RPMI7951 (cell line): ENCODE measurements at regions not wholly inside any gene's neighbourhood (a gene's known extent, or its start where the extent isn't known, plus 50 kb on each side); places are given as distances from the start of the nearest gene placed in this dataset.
"Not testable (repeated sequence)": the region's sequence is repeated elsewhere in the genome, so short reads cannot be mapped to it uniquely, and the experiment has no call there.

Experiments used
- DNase-seq: peaks from one replicate; pipeline ENCODE4 v3.0.0-alpha.2; 2012; ENCODE audit warnings: low read depth

DNA sequence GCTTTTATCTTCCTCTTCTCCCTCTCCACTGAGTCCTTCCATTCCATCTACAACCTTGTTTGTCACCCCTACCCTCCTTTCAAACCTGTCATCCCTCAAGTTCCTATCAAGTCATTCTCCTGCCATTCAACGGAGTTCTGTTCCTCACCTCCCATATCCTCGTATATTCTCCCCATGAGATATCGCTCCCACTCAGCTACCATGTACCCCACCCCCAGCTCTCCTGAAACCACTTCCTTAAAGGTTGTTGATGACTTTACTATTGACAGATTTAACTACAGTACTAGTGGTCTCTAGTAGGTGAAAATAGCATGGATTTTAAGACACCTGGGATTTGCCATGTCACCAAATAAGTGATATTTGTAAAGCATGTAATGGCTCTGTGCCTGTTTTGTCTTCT lies 107.4 kb upstream of the BARHL2 start:
- DNase-seq: no peak

DNA sequence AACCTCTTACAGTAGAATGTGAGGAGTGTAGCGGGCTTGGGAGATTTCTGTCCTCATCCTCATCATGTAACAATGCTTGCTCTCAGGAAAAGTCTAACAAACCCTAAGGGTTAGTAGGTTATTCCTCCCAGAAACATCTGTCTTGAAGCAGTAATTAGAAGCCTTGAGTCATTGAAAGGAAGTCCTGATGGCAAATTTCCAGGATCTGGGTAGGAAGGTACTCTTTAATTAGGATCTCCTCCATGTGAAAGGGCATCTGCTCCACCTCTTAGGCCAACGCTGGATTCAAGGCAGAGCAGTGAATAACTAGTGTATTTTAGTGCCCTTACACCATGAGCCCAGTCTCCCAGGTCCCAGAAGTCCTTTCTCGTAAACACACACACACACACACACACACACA lies 106.6 kb upstream of the BARHL2 start:
- DNase-seq: peak; percentile 56

DNA sequence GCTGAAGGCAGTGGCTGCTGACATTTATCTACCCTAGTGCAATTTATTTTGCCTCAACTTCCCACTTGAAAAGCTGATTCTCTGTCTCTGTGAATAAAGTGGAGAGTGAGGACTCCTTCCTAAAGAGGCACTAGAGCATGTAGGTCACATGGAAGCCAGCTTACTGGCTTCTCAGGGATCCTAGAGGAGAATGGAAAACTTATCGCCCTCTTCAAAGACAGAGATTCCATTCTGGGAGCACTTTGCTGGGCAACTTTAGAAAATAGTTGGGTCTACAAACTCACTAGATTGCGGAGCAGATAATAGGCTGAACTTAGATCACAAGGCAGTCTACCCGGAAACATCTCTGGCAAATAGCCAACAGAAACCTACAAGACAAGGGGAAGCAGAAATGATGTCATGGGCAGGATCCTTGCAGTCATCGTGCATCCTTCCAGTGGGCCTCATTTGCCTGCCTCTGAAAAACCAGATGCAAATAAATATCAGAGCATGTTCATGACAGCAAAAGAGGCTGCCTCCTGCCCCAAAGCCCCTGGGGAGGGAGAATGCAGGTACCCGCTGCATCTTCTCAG lies 104.8 kb upstream of the BARHL2 start:
- peak; percentile 51 for DNase-seq

DNA sequence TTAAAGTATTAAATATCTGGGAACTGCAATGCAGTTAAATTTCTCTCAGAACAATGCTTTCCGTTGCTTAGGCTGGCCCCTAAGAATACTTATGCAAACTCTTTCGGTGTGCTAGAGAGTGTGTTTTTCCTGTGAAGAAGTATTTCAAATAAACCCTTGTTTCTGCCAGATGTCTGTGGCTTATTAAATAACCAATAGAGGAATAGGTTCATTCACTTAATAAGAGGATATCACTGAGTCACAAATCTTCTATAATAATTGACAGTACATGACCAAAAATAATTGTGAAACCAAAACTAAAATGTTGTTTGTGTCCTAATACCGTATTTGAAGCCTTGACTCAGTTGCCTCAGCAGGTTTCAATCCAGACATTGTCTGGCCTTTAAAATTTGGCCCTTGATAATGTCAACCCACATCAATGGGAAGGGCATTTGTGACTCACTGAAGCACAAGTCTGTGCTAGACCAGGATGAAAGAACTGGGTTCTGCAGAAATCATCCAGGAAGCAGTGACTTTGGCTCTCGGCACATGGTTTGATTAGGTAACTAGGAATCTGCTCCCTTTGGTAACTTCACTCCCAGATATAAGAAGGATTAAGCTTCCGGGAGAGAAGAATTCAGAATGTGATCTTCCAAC lies 104.2 kb upstream of the BARHL2 start:
- DNase-seq: peak; percentile 86

DNA sequence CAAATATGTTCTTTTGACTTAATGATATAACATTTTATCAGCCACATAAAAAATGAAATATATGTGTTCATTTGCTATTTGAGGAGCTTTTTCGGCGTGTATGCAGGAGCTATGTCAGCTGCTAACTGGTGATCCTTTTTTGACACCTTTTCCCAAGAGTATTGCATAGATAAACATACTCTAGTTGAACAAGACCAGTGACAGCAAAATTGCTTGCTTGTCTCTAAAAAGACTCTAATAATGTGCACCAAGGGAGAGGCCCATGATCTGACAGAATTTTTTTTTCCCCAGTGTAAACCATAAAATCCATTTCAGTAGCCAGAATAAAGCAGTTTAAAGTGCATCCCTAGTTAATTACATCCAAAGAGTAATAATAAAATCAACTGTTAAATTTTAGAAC lies 103.6 kb upstream of the BARHL2 start:
- no peak for DNase-seq

DNA sequence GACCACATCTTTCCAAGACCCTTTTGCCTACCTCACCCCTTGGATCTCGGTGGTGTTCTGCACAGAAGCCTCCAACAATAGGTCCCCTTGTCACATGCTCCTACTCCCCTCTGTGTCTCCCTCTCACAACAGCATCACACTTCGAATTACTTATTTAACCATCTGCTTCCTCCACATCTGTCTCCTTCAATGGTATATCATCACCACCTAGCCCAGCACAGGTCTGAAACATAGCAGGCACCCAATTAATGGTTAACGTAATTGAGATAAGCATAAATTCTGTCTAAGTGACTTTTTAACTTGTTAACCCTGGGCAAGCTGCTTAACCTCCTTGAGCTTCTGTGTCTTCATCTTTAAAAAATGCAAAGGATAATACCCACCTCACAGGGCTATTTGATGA lies 100.3 kb upstream of the BARHL2 start:
- DNase-seq: no peak

DNA sequence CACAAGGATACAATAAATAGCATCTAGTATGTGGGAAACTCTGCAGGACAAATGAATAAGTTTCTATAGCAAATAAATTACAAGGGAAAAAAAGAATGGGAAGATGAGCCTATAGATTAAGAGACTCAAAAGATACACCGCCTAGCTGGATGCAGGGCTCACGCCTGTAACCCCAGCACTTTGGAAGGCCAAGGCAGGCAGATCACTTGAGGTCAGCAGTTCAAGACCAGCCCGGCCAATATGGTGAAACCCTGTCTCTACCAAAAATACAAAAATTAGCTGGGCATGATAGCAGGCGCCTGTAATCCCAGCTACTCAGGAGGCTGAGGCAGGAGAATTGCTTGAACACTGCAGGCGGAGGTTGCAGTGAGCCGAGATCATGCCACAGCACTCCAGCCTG lies 95.1 kb upstream of the BARHL2 start:
- not testable (repeated sequence) for DNase-seq

DNA sequence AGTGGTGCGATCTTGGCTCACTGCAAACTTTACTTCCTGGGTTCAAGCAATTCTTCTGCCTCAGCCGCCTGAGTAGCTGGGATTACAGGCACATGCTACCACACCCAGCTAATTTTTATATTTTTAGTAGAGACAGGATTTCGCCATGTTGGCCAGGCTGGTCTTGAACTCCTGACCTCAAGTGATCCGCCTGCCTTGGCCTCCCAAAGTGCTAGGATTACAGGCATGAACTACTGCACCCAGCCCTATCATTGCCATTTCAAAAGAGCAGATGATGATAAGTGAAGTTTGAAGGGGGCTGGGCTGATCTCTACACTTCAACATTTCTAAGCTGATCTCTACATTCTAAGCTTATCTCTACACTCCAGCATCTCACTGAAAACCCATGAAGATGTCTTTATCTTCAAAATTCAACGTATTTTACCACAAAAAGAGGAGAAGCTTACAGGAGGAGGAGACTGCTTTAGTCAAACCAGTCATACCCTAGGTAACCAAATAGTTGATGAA lies 94.4 kb upstream of the BARHL2 start:
- DNase-seq: not testable (repeated sequence)

DNA sequence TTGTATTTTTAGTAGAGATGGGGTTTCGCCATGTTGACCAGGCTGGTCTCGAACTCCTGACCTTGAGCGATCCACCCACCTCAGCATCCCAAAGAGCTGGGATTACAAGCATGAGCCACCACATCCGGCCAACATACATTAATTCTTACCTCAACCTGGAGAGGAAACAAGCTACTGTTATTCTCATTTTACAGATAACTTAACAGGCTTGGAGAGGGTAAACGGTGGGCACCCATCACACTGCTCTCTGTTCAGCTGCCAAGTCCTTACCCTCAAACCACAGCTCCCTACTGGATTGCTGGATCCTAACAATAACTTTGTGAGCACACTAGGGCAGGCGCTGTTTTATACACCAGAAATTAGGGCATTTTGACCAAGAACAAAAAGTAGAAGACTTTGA lies 93.6 kb upstream of the BARHL2 start:
- no peak for DNase-seq

DNA sequence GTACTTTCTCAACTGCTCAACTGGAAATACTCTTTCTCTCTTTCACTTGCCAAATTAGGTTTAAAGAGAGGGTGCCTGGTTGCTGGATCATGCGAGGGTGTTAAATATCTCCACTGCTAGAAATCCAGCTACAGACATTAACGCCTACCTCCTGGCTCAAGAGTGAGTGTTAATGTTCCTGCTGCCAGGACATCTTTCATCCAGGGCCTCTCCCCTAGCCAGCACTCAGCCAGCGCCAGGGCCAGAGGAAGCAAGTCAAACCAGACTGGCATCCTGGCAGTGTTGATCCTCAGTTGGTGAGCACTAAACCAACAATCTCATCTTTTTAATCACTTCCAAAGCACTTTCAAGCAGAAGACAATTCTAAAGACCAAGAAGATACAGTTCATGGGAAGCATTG lies 92.9 kb upstream of the BARHL2 start:
- DNase-seq: no peak

DNA sequence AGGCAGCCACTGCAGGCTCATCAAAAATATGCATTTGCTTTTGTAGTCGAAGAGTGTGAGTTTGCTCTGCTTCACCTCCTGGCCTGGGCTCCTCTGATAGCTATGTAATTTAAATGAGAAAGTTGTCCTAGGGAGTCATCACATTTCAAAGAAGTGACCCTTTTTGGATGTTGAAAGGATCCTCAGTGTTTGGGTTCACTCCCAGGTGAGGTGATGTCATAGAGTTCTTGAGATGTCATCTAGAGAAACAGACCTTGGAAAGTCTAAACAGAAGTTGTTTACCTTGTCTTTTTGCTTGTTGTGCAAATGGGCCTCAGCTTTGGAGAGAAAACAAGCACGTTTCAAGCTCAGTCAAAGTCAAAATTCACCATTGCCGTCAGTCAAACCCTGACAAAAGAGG lies 92.0 kb upstream of the BARHL2 start:
- no peak for DNase-seq

DNA sequence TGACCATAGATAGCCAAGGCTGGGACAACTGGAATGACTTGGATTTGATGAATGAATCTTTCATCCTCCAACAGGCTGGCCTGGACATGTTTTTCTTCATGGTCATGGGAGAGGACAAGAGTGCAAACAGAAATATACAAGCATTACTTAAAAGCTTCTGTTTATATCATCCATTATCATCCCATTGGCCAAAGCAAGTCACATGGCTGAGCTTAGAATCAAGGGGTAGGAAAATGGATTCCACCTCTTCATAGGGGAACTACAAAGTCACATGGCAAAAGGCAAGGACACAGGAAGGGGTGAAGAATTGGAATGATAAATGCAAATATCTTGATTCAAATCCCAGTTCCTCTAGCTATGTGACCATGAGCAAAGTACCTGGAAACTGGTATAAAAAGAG lies 90.2 kb upstream of the BARHL2 start:
- DNase-seq: no peak

DNA sequence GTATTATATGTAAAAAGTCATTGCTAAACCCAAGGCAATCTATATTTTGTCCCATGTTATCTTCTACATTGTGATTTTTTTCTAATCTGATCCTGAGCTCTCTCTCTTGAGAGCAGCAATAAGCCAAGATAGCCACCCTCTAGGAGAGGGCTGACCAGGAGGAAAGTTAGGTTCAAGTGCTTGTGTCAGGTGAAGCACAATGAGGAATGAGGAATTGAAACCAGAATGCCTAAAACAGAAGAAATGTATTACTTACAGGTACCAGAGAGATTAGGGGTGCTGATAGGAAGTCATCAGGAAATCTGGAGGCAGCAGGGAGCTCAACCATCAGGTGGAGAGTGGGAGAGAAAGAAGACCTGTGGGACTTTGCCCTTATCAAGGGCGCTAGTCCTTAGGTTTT lies 85.5 kb upstream of the BARHL2 start:
- DNase-seq: no peak

DNA sequence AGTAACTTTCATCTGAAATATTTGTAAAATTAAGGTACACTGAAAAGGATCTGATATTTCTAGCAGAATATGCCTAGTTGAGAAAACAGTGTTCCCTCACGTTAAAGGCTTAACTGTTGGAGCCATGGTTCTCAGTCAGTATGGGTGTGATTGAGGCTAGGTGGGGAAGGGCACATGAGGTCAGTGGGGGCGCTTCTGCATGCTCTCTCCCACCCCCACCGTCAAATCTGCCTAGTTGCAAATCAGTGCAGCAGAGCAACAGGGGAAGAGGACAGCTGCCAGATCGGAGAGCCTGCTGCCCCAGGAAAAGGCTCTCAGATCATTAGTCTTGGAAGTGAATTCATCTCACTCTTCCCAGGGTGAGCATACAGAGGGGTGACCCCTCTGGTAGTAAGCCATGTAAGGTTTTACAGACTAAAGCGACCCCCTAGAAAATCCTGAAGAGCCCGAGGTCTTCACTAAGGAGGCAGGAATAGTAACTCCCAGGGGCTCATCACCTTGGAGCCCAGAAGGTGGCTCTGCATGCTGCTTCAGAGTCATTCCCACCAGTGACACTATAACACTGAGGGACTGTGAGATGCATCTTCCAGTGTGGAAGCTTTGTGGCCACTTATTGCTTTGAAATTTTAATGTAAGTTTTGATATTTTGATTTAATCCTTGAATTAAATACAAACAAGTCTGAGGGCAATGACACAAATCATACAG lies 83.1 kb upstream of the BARHL2 start:
- DNase-seq: no peak

DNA sequence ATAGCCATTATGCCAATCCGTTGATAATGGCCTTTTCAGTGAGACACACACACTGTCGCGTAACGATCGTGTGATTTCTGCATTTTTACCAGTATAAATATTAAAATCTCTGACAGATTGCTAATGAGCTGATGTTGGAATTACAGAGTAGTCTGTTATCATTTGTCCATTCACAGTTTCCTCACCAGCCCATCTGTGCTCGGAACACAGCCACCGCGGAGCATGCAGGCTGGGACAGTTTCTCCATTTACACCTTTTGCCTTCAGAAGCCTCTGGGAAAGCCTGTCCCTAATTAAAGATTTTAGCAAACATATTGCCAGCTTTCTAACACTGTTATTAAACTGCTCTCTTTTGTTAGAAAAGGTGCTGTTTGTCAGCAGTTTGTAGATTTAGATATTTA lies 82.2 kb upstream of the BARHL2 start:
- DNase-seq: no peak

DNA sequence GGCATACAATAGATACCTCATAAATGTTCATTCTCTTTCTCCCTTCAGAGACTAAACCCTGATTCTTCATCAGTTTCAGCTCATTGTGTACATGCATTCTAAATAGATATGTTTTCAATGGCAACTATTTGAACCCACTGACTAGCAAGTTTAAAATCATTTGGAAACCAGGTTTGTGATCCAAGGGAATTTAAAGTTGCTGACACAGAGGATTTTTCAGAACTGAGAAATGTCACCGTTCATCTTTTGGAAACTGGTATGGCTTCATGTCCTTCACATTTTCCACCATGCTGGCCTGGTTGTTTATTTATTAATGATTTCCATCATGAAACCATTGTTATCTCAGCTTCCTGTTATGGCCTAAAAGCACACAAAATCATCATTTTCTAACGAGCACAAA lies 81.8 kb upstream of the BARHL2 start:
- DNase-seq: no peak

DNA sequence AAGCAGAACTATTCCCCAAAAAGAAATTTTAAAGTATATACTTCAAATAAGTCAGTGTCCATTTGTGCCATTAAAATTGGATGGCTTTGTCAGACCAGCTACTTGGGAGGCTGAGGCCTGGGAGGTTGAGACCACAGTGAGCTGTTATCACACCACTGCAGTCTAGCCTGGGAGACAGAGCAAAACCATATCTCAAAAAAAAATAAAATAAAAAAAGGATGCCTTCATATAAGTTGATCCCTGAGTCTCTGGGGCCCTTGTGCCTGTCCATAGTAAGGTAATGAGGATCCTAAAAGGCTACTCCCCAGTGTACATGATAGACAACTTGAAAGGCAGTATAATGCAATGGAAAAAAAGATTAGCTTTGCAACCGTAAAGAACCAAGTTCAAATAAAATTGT lies 81.2 kb upstream of the BARHL2 start:
- no peak for DNase-seq

DNA sequence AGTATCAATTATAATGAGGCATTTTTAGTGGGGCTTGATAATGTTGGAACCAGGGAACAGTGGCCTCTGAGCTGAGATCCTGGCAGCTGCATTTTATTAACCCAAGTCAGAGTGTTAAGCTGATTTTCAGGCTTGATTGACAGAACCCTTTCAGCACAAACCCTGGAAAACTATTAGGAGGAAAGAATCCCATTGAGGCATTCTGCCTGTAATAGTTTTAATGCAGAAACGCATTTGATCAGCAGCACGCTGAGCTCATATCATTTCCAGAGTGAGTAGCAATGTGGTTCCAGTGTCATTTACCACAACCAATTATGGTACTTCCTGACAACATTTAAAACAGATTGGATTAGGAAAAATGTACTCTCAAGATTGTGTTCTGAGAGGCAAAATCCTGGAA lies 78.3 kb upstream of the BARHL2 start:
- no peak for DNase-seq

DNA sequence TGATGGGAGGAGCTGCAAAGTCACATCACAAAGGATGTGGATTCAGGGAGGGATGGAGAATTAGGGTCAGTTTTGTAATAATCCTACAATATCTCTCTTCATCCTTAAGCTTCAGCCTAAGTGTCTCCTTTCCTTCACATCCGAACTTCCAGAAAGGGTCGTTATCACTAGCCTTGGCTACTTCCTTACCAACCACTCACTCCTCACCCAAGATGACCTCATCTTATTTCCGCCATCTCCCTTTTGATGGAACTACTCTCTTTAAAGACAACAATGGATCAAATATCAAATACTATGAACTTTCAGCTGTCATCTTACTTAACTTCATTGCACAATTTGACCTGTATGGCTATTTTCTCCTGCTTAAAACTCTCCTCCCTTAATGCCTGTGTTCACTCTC lies 69.6 kb upstream of the BARHL2 start:
- no peak for DNase-seq

DNA sequence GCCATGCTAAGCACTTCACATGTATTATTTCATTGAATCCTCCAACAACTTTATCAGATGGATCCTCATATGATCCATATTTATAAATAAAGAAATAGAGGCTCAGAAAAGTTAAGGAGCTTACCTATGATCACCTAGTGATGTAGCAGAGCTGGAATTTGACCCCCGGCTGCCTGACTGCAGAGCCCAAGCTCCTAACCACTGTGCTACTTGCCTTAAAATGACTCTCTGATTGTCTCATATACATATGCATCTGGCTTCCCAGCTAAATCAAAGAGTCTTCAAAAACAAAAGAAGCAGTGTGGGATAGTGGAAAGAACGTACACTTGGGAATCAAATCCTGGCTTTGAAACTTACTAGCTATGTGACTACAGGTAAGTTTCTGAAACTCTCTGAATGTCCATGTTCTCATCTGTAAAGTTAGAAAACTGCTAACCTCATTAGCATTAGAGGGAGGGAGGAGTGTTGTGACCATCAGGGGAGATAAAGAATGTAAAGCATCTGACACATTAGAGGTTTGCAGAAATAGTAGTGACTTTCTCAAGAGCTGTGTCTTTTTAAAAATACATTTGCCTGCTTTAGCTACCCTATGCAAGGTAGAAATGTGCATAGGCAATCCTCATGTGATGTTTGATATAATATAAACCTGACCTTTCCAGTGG lies 67.2 kb upstream of the BARHL2 start:
- no peak for DNase-seq

DNA sequence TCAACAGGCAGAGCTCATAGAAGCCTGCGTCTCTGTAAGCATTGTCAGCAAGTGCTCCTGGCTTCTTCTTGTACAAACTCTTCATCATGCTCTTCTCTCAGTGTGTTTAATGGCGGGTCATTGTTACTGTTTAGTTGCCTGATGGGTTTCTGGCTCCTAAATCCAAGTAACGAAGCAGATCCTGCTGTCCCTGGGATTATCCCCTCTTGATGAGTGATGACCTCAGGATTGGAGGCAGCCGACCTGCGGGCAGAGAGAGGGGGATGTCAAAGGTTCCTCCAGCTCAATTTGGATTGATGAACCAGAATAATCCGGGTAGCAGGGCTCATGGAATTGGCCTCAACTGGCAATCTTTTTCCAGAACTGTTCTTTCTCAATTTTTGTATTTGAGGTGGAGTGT lies 66.1 kb upstream of the BARHL2 start:
- DNase-seq: no peak

DNA sequence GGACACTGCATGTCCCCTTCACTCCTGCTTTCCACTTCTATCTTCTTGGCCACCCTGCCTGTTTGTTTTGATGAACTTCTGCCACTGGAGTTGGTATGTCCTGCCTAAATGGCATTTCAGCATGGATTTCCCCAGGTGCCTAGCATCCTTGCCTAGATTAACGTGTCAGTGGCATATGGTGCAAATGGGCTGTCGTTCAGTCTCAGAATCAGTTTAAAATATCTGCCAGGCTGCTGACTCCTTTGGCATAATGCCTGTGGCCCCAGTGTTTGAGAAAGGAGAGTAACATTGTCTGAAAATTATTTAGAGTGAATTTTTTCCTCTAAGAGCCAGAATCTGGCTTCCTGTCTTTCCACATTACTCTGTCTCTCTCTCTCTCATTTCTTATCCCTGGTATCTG lies 64.9 kb upstream of the BARHL2 start:
- DNase-seq: no peak

DNA sequence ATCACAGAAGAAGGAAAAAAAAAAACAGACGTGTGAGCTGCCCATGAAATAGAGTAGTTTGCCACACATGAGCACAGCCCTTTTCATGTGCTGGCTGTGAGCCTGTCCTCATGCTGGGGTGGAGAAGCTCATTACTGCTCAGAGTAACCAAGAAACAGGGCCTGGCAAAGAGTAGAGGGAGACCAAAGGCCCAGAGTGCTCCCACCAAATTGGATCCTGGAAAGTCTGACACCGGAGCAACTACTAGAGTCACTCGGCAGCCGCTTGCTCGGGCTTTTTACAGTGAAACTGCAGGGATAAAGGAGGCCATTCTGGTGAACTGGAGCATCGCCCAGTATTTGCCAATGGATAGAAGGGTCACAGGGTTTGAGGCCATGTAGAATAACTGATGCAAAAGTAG lies 64.4 kb upstream of the BARHL2 start:
- no peak for DNase-seq
